ENCODE measurements at regions not wholly inside any gene's neighbourhood (a gene's known extent, or its start where the extent isn't known, plus 50 kb on each side); places are given as distances from the start of the nearest gene placed in this dataset.

DNA sequence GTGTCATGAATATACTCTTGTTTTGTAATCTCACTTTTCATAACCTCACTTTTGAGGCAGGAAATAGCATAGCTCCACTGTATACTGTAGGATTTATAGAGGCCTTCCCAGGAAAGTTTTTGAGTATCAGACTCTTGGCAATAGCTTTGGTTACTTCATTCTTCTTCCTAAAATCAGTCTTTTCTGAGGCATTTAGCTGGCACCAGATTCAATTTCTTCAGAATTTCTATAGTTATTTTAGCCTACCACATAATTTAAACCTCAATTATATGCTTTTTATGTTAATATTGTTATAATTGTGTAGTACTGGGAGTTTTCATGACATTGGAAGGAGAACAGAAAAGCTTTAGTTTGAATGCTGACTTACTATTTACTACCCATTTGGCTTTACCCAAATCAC is 322.3 kb upstream of the FAR2 start:
- no peak for DNase-seq

DNA sequence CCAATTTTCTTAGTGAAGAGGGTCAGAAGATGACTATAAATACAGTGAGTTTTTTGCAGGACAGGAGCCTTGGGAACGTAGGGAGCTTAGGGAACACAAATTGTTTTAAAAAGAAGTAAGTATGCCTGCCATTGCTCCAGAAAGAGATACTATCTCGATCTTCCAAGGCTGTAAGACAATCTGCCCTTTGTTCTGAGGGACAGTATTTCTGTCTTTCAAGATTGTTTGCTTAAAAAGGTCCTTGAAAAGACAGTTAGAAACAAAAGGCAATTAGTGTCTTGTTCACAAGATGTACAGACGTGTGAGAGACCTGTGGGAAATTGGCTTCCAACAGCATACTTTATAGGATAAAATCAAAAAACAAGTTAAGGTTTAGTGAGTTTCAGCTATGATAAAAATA is 321.2 kb upstream of the FAR2 start:
- DNase-seq, result no peak

DNA sequence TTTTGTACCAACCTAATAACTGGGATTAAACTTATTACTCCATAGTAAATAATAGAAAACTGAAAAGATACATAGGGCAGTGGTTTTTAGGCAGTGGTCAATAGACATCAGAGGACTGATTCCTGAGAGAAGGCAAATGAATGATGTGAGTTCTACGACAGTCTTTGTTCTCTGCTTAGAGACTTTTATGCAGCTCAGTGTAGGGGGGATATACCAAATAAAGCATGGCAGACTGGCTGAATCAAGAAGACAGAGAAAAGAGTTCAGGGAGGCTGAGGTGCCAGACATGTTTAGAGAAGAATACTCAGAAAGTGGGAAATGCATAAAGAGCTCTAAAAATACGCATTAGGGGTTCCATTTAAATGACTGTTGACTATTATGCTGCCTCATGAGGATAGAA is 320.8 kb upstream of the FAR2 start:
- no peak for DNase-seq

DNA sequence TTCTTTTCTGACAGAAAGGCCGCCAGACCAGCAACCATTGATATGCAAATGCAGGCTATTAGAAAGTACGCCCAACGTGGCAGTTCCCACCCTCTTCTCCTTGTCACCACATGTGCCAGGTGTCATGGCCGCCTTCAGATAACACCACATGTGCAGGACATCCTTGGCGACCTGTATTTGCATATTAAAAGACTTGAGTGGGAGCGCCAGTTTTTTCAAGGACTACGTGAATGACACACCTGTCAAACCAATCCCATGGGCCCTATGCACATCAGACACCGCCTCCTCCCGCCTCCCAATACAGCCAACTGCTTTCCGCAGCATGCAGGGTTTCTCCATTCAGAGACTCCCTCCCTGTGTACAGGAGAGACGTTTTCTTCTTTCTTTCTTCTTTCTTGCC is 318.6 kb upstream of the FAR2 start:
- no peak for DNase-seq

DNA sequence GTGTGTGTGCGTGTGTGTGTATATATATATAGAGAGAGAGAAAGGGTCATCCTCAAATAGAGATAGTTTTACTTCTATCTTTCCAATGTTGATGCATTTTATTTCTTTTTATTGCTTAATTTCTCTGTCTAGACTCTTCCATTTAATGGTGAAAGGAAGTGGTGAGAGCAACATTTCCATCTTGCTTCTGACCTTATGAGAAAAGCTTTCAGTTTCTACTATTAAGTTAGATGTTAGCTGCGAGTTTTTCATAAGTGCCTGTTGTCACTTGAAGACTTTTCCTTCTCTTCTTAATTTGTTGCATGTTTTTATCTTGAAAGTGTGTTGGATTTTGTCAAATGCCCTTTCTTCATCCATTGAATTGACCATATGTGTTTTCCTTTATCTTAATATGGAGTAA is 304.4 kb upstream of the FAR2 start:
- DNase-seq, result no peak

DNA sequence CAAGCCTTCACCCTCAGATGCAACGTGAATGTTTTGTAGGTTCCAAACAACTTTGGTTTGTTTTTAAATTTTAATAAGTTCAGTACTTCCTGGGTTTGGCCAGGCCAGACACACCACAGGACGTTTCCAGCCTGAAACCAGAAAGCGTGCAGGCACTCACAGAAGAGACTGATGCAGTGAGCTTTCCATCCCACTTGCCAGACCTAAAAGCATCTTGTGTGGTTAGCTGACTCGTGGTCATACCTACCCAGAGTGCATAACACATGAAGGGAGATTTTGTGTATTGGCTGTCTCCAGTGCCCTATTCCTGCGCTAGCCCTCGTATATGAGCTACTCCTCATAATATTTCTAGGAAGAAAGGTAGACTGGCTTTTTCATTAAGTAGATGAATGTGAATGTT is 297.3 kb upstream of the FAR2 start:
- DNase-seq, result no peak

DNA sequence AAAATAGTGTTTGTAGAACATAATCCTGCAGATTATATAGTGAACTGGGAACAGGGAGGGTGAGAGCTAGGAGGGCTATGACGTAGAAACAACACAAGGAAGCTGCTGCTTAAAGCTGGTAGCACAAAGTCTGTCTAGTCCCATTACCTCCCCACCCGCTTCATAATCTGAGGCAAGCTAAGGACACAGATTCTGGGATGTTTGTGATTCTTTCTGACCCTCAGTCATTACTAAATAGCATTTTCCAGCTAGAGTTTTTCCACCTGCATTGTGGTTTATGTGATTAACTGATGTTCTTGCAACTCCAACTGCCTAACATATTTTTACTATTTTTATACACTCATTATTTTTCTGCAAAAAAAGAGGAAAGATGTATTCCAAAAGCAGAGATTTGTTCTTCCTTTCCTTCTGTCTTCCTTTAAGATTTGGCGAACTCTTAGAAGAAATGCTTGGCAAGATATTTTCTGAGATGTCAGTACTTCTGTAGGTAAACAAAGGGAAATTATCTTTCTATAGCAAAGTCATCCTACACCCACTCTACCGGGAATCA is 293.2 kb upstream of the FAR2 start:
- DNase-seq, result no peak

DNA sequence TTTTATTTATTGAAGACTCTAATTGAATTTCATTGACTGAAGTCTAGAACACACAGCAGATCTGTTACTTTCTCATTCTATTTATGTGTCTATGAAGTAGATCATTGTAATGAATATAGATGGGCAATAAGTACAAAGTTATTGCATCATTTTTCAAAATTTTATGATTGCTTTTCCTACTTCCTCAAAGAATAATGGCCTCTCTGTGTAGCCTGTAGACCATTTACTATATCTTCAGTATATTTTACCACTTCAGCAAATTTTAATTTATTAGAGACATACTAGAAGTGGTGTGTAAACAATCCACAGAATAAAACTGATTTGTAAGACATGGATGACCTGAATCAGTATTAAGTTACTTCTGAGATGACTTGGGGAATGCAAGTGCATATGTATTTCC is 291.7 kb upstream of the FAR2 start:
- no peak for DNase-seq

DNA sequence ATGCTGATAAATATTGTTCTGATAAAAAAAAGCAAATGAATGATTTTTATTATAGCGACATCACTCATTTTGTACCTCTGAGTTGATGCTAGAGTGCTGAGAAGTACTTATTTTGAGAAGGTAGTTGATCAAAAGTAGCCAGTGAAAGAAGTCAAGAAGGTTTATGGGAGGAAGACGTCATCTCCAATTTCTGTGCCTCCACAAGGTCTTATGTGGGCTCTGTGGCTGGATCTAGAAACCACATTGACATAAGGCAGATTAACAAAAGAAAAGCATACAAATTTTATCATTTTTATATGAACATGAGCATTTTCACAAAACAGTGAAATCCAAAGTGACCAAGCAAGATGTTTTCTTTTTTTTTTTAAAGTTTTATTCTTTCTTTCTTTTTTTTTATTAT is 289.5 kb upstream of the FAR2 start:
- DNase-seq, result no peak

DNA sequence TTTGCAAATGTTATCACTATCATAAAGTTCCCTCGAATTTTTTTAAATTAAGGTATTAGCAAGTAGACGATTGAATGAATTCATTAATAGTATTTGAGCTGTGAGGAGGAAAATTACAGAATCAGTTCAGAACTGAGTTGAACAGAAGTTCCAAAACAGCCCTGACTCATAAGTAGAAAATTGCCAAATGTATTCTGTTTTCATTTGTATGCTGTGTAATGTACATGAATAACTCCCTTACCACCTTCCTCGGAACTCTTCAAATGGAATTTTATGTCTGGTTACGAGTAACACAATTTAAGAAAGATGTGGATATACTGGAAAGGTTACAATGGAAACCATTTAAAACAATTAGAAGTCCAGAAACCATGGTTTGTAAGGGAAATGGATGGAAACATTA is 283.3 kb upstream of the FAR2 start:
- DNase-seq, result no peak

DNA sequence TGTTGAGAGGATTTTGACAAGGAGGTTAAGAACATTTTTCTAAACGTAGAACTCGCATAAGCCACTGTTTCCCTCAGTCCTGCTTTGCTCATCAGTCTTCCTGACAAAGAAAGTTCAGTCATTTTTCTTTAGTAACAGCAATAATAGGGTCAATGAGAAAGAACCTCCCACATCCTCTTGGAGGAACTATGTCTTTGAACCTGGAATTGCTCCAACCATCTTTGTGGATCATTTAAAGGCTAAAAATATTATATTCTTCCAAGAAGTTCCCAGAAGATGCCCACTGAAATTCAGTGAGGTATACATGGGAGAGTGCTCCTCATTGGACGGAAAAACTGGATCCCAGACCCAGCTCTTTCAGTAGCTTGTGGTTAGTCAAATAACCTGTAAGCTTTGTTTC is 282.8 kb upstream of the FAR2 start:
- DNase-seq, result no peak

DNA sequence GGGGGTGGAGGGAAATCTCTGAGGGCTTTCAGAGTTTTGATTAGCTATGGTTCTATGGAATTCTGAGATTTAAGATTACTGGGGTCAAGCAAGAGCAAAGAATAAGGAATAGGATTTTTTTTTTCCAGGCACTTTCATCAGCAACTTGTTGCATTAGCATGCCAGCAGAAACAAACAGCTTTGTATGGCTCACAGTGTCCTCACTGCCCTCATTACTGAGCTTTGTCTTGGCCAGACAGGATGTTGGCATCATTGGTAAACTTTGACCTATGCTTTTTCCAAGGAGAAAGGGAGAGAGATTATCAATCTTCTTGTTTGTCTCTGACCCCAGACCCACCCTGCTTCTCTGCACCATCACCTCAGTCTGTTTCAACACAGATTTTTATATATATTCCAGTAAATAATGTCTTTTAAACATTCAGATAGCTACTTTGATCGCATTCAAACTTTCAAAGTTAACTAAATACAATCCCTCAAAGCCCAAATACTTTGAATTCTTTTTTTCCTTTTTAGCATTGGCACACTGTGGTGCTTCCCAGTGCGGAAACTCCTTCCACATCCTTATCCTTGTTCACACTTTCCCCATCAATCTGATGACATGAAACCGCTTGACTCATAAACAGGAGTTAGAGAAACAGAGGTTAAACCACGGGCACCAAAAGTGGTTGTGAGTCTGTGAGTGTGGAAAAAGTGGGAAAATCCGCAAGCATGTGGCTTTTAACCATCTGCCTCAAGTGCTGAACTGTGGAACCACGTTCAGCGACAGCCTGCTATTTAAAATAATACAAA is 282.2 kb upstream of the FAR2 start:
- DNase-seq, result no peak

DNA sequence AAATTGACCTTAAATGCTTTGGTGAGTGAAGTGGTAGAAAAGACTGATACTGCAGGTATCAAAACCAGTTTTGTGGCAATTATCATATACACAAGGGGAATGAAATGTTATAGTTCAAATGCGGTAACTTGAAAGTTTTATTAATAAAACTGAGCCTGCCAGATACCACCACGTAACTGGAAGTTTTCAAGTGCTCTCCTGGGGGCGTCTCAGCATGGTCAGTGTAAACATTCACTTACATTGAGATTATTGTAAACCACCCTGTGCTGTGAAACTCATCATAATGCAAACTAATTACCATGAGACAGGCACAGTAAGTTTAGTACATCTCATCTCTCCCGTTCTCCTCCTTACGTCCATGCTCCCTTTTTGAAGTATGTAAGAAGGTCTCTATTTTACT is 280.7 kb upstream of the FAR2 start:
- no peak for DNase-seq

DNA sequence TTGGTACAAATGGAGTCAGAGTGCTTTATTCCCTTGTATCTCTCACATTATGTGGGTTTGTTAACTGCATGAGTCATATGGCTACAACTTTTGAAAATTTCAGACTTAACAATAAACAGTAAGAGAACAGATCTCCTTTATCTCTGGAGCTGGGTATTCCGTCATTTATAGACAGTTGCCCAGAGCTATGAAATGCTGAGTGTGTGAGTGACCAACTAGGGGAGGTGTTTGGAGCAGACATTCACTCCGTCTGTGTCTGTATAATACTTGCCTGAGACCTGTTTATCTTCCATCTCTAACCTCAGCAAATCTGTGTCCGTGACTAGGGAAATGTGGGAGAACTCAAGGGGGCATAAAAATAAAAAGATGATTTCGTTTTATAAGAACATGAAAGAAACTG is 279.9 kb upstream of the FAR2 start:
- DNase-seq, result no peak

DNA sequence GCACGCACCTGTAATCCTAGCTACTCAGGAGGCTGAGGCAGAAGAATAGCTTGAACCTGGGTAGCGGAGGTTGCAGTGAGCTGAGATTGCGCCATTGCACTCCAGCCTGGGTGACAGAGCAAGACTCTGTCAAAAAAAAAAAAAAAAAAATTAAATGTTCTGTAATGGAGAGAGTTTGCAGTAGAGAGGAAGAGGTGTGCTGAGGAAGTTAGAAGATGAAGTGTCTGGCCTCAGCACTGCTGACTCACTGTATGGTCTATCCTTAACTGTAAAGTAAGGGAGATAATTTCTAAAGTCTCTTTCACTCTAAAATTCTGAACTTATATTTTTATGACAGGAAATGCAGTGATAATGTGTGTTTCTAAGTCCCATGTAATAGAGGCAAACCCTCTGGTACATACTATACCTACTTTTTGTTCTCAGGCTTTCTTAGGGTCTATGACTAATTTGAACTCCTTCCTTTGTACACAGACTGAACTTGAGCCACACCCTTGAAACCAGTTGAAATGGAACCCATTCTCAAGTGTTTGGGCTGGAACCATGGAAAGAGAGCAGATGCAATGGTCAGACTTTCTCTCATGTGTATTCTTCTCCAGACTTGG is 278.1 kb upstream of the FAR2 start:
- DNase-seq, result no peak

DNA sequence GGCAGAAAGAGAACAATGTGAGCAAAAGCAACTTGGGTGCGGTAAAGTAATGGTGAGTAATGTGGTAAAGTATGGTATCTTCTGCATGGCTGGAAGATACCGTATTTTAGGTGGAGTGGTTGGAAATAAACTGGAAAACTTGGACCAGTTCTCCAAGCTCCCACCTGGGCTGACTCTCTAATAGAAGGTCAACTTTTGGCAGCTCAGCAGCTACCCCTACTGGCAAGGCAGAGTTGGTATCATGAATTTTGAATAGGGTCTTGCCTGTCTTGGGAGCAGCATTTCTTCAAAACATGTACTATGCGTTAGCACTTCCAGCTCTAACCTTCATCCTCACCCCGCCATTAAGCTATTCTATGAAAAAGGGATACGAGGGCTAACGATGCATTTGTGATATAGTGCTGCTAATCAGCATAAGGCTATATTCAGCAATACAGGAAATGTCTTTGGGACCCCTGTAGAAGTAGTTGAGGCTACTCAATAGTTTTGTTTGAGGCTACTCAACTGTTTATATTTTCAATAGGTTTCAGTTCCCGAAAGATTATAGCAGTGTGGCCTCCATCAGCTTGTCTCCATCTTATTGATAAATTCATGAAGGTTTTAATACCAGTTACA is 276.3 kb upstream of the FAR2 start:
- no peak for DNase-seq

DNA sequence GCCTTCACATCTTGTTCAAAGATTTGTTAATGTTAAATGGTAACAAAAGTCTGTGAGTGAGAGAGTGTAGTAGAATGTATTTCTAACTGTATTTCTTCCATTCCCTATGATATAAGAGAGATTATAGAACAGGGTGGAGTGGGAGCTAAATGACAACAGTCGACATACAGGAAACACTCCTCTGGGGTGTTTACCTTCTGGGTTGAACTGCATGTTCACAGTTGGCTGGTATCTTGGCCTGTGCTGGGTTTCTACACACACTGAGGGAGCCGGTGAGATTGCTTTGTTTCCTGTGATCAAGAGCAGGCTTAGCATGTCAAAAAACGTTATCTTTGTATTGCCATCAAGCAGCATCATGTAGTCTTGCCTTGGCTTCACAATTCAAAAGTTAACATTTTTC is 274.3 kb upstream of the FAR2 start:
- no peak for DNase-seq

DNA sequence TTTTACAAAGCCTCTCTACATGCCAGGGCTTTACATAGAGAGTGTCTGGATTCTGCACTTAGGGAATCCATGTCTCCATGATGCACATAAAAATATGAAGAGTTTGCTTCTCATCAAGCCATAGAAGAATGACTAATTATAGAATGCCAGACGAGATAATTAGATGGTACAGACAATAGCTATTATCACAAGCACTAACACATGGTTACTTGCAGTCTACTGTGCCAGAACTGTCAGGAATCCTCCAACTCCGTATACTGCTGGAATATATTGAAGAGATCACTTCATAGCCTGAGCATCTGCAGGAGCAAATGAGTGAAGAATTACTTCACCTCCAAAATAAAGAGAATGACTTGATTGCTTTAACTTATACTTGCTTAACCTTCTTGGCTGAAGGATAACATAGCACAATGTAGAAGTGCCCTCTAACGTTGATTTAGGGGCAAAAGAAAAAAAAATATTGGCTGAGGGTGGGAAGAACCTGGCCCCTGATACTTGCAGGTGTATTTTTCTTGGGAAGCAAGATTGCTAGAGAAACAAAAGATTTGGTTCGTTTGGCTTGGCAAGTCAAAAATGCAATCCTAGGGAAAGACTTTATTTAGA is 272.8 kb upstream of the FAR2 start:
- no peak for DNase-seq

DNA sequence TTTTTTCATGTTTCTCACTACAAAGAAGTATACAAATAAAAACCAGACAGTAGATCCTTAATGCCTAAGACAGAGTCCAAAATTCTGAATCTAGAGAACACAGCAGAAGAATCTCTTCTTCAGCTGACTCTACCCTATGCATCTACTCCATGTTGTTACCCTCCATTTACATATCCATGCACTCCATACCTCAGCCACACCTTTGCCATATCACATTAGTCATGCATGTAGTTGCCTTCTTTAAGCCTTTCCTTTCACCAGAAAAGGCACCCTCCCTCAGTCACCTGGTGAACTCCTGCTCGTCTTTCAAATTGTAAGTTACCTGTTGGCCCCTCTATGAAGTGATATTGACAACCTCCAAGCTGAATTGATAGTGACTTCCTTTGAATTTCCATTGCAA is 271.2 kb upstream of the FAR2 start:
- DNase-seq, result no peak

DNA sequence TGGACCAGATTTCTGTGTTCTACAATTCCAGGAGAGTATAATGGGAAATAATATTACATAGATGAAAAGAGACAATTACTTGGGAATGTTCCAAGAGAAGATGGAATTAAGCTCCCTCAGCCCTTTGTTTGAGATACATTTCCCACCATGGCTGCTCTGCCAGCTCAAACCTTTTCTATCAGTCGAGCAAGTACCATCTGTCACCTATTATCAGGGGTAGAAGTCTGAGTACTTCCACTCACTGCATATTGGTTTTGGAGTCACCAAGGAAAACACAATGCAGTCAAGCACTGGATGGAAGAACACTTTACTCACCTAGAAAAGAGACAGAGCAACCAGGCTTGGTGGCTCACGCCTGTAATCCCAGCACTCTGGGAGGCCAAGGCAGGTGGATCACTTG is 270.4 kb upstream of the FAR2 start:
- no peak for DNase-seq

DNA sequence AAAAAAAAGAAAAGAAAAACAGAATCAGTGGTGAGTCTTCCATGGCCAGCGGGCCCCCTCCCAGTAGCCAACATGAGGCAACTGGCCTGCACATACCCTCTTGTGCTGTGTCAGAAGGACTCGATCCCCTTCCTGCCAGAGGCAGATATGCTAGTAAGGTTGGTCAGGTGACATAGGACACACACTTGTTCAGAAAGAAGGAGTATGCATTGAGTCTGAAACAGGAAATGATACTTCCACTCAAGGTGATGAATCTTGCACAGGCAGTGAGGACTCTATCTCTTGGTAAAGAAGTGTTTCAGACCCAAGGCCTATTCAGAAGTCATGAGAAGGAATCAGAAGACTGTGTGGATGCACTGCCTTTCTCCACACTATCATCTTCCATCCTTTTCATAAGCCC is 269.7 kb upstream of the FAR2 start:
- DNase-seq, result no peak

DNA sequence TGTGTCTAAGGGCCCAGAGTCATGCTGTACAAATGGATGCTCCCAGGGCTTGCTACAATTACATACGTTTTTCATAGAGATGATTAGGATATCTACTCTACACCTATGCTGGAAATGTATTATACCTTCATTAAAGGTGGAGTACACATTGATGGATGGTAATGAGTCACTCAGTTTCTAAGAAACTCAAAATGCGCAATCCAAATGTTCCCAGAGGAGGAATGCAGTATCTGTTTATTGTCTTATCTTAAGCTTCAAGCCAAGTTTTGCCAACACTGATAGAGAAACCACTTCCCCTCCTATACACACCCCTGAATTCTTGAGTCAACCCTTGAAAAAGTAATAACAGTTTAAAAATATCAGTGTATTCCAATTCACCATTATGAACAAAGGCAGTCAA is 266.6 kb upstream of the FAR2 start:
- no peak for DNase-seq

DNA sequence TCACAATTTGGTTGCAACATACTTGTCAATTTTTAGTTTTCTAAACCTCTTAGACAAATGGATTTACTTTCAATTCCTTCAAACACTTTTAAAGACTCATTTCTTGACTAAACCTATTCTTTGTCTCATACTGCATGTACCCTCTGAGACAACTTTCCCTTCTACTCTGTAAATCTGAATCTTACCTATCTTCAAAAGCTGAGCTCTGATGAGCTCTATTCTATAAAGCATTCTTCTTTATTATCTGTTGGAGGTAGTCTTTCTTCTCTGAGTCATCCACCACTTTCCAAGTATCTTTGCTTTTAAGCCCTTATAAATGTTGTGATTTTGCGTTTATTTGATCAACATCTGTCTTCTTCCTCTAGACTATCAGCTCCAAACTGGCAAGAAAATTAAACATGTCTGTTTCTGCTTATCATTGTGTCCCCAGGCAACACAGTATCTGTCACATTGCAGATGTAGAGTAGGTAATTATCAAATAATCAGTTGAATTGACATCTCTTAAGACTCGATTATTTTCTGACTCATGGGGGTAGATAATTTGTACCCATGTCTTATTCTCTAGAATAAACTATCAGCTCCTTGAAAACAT is 265.6 kb upstream of the FAR2 start:
- no peak for DNase-seq

Data from right kidney (tissue), 1 donor.